Left kidney (tissue), 1 donor: ENCODE measurements at regions not wholly inside any gene's neighbourhood (a gene's known extent, or its start where the extent isn't known, plus 50 kb on each side); places are given as distances from the start of the nearest gene placed in this dataset.

Experiments
- DNase-seq: peaks from one replicate; pipeline ENCODE4 v3.0.0-alpha.2; 2013

DNA sequence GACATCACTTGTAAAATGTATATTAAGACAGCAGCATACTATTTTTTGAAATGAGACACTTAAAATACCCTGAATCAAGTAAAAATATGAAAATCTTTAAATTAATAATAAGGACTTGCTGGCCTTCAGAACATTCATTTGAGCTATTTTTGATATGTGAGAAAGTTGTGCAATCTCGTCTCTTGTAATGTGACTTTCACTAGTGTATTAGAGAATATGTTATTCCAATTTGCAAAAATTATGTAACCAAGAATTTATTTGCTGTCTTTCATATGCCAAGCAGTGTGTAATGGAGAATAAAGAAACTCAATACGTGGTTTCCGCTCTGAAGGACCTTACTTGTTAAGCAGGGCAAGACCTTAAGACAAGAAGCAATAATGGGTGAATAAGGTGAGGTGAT, 375.0 kb upstream of the RUNX1 start:
- no peak for DNase-seq

DNA sequence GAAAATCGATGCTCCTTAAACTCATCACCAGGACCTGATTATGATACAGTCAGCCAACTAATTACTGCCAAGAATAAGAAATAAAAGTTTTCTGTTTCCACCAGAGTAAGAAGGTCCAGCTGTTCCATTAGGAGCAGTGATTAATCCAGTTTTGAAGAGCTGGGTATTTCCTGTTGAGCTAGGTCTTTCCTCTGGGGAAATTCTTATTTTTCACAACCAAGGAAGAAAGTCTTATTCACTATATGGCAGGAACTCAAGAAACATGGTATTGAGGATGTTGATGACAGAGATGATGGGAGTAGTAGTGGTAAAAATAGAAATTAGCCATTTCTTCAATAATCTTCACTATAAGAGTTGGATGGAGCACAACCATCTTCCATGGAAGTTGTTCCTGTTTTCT, 374.6 kb upstream of the RUNX1 start:
- DNase-seq = no peak

DNA sequence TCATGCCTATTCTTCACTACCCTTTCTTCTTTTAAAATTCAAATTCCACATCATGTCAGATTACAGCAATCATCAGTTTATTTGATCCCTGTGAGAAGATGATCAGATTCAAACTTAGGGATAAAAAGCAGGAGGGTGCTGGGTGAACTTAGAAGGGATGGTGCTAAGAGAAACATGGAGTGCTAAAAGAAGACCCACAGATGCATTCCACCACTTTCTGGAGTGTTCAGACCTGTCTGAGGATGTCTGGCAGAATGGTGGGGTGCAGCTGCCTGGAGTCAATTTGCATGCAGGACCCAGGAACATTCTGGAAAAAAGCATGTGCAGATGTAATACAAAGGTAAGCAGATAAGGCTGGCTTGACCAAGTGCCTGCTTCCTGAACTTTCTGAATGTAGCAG, 372.9 kb upstream of the RUNX1 start:
- DNase-seq = no peak

DNA sequence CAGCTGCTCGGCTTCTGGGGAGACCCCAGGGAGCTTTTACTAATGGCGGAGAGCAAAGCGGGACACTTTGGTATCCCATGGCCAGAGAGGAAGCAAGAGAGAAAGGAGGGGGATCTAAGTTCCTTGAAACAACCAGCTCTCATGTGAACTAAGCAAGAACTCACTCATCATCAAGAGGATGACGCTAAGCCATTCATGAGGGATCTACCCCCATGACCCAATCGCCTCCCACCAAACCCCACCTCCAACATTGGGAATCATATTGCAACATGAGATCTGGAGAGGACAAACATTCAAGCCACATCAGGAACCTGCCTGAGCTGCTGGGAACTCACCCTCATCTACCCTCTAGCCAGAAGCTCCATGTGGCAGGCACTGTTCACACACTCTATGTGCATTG, 372.1 kb upstream of the RUNX1 start:
- DNase-seq = no peak

DNA sequence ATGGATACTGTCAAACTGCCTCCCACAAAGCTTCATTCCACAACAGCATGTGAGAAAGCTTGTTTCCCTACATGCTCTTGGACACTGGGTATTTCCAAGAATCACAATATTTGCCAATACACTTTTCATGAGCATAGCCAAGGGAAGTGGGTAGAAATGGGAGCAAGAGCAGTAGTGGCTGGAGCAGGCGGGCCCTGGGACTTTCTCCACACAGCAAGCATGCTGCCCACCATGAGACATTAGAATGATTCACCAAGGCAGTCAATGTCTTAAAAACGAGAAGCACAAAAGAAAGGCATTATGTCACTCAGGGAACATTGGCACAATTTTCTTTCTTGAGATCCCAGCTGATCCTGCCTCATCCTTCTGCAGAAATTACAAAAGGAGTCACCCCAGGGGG, 371.6 kb upstream of the RUNX1 start:
- no peak for DNase-seq

DNA sequence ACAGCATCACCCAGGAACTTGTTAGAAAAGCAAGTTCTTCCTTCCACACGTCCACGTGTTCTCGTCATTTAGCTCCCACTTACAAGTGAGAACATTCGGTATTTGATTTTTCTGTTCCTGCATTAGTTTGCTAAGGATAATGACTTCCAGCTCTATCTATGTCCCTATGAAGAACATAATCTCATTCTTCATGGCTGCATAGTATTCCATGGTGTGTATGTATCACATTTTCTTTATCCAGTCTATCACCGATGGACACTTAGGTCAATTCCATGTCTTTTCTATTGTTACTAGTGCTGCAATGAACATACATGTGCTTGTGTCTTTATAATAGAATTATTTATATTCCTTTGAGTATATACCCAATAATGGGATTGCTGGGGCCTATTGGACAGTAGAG, 368.7 kb upstream of the RUNX1 start:
- DNase-seq = no peak

DNA sequence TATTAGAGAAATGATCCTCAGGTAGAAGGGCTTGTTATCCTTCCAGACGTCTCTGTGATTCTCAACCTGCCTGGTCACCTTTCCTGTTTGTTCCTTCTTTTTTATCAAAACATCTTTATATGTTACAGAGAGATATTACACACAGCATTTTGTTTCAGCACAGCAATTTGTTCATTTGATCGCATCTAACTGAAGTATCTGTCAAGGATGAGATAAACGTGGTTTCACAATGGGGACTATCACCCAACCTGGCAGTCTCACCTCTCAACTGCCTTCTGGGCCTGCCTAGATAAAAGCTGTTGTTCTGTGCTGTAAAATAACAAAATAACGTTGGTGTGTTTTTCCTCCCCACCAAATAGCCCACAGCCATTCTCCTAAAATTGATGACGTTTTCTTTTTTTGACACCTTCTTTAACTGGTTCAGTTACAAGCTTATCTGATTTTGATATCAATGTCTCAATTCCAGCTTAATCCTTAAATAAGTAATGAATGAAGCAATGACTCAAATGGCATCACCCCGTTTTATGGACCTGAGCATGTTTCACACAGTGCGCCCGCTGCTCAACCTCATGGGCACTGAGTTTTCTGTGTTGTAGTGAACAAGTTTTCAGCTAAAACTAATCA, 367.9 kb upstream of the RUNX1 start:
- no peak for DNase-seq

DNA sequence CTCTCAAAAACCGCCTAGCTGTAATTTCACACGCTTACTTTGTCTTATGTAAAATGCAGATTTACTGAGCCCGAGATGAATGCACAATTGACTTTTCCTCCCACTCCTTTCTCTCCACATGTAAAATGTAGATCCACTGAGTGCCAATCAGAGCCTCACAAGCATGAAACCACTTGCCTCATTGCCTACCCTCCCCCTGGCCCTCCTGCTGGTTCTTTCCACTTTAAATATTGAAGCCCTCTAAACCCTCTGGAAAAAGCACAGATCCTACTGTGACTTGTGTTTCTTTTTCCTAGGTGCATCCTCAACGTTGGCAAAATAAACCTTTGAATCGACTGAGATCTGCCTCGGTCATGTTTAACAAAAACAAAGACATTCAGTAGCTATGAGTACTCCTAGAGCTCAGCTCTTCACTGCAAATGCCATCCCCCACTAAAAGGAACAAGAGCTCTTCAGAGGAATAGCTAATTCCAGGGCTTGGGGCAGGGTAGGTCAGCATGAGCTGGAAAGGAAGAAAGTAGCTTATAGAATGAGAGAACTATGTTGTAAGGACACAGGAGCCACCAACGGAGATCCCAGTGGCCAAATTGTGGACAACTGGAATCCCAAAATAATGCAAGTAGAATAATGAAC, 365.5 kb upstream of the RUNX1 start:
- DNase-seq = no peak

DNA sequence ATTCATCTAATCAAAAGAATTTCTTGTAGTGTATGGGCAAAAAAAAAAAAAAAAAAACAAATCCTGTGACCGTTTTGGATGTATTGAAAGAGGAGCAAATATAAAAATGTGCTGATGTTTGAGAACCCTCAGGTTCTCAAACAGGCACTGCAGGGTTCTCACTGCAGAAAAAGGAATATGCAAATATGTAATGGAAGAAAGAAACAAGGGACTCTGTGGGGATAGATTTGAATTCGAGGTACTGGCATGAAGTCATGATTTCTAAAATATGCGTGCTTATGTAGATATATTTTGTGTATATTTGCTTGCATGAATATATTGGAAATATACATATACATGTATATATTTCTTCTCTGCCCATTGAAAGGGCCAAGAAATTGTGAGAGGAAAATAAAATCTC, 365.0 kb upstream of the RUNX1 start:
- DNase-seq = no peak

DNA sequence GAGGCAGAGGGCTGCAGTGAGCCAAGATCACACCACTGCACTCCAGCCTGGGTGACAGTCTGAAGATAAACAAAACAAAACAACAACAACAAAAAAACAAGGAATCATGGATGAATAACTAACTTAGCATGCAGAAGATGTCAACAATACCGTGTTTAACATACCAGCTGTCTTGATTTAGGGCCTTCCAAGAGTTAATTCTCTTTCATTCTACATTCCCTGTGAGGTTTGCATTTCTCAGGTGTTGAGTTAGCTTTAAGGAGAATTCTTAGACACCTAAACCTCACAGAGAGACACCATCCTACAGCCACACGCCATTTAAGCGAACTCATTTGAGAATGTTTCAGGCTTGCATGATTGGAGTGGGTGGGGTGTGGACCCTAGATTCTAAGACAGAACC, 363.1 kb upstream of the RUNX1 start:
- DNase-seq = no peak

DNA sequence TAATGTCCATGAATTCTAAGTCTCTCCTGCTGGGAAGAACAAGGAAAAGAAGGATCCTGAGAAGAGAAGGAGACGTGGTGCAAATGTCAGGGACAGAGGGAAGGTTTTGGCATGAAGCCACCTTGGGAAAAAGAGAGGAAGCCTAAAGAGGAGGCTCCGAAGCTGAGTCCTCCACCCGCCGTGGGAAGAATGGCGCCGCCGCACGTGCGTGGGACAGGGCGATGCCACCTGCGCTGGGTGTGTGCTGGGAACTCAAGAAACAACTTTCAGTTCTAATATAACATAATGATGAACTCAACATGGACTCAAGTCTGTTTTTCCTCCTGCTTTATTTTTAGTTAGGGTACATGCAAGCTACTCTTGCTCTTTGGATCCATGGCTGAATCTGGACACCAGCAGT, 362.3 kb upstream of the RUNX1 start:
- DNase-seq = no peak

DNA sequence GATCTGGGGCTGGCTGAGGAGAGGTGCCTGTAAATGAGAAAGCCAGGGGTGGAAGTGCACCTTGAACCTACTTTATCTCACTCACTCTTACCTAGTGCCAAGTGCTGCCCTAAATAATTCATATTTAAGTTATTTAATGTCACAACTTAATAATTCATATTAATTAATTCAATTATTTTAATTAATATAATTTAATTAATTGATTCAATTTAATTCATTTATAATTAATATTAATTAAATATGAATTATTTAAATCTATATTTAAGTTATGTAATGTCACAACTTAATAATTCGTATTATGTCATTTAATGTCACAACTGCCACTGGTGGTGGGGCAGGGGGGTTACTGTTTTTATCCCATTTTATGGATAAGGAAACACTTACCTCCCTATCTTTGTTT, 361.6 kb upstream of the RUNX1 start:
- DNase-seq = no peak

DNA sequence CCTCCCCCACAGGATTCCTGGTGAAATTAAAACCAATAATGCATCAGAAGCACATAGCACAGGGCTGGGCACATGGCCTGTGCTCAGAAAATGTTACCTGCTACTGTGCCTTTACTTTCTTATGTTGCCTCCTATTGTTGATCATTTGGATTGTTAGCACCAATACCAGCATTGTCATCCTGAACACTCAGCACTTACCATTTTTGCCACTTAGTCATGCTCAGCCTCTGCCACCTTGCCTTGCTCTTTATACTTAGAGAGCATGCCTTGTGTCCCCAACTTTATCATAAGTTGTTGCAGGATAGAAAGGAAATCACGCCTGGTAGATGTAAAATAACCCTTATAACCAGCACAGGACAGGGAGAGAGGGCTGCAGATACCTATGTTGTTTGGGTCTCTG, 361.0 kb upstream of the RUNX1 start:
- no peak for DNase-seq

DNA sequence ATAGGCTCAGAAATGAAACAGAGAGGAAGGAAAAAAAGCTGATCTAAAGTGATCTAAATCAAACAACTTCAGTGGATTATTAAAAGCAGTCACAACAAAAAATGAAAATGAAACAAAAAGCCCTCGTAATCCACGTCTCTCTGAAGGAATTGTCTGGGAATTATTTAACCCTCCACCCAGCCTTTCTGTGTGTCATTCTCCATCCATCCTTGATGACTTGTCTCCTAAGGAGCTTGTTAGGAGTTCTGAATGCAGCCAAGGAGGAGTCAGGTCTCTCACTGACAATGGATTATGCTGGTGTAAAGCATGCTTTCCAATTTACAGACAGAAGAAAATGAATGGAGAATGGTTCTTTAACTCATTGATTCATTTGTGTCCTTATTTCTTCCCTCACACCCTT, 359.3 kb upstream of the RUNX1 start:
- no peak for DNase-seq

DNA sequence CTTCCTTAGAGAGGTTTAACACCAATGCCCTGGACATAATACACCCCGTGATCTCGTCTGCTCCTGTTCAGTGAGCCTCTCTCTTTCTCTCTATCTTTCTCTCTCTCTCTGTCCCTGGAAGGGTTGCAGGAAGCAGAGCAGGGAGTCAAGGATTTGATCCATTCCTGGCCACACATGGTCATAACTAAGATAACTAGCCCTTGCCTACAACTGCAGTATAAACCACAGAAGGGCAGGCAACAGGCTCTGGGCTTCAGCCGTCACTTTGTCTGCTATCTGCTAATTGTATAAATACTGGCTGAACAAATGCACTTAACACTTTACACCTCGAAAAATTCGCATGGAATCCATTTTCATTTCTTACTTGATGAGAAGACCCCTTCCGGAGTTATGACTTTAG, 357.5 kb upstream of the RUNX1 start:
- no peak for DNase-seq

DNA sequence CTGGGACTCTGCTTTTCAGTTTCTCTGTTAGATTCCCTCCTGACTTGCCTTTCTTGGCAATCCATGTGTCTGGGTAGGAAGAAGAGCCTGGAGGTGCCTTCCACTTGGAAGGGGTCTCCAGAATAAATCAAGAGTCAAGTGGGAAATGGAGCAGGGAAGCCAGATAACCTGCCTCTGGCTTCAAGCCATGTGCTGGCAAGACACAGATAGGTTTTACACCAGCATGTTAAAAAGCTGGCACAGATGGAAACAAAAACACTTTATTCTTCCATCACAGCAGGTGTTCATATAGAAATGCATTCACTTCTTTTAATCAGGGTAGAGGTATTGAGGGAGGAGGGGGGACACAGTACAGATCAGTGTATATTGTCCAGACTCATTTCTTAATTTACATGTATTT, 356.9 kb upstream of the RUNX1 start:
- no peak for DNase-seq

DNA sequence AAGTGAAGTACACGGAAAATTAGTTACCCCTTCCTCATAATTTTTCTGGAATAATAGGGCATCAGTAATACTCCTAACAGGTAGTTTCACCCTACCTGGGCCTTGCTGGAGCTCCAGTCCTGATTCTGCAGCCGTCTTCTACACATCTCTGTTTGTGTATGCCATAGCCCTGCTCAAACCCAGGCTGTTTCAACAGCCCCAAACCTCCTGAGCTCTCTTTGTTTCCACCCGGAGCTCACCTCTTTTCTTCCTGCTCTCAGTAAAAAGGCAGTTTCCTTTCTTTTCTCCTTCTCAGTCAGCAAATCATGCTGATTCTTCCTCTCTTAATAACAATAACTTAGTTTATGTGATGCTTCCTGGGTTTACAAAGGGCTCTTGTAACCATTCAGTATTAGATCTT, 355.1 kb upstream of the RUNX1 start:
- DNase-seq = no peak

DNA sequence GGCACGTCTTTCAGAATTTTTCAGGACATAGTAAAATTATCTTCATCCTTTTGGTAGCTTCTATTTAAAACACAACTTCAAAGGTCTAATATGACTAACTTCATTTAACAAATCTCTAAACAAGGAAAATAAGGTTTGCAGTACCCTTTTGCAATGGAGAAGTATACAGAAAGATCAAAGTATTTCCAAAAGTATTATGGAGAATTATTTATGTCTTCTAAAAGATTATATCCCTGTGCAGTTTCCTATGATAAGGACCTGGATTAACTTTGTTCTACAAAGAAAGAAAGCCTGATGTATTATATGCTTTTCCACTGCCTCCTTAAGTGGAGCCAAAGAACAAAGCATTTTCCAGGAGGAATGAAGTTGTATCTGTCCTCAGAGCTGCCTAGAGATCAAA, 353.0 kb upstream of the RUNX1 start:
- no peak for DNase-seq

DNA sequence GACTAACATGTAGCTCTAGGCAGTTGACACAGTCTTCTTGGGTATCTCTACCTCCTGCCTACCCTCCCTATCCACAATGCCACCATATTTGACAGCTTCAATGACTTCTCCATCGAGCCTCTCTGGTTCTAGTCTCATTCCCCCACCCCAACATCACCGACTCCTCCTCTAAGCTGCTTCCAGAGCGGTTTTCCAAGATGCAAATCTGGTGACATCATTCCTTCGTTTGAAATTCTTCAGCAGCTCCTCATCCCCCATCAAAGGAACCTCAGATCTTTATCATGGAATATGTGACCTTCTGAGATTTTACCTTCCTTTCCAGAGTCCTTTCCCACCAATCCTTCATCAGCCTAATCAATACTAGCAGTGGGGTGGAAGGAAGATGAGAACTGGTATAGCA, 352.4 kb upstream of the RUNX1 start:
- DNase-seq = no peak

DNA sequence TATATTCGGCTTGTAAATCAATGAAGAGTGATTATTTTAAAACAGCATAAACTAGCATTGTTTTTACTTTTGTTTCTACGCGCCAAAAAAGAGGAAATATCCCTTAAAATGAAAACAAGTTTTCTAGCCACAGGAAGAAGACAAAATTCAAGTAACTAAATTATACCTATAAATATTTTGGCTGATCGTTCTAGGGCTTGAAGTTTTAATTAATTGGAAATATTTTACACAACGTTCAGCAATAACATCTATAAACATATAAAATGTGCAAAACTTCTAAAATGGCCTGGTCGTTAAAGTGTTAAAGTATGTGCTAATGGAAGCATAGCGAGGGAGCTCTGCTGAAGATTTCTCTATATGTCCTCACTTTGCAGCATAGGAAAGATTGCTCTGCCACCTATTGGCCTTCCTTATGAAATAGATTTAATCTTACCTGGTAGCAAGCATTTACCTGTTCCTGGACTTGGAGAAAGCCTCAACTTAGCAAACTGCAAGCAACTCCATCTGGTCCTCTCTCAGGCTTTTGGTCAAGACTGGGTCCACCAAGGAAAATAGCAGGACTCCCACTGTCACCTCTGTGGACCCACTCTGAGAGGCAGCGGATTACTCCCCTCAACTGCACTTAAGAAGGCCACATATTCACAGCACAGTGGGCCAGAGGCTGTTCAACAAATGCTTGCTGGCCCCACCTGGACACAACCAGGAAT, 351.3 kb upstream of the RUNX1 start:
- peak; percentile 59 for DNase-seq

DNA sequence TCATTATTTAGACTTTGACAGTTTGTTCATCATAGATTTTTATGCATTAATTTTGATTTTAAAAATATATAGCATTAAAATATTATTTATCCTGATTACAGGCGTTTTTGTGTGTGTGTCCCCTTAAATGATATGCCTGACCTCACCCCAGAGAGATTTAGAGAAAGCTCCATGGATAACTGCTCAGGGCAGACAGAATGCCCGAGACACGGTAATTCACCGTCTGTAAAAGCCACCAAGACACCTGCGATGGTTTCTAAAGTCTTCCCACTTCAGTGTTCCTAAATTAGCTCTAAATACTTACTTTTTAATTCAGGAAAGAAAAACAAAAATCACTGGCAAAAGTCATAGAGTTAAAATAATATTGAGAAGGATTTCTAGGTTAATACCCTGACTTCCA, 350.6 kb upstream of the RUNX1 start:
- no peak for DNase-seq

DNA sequence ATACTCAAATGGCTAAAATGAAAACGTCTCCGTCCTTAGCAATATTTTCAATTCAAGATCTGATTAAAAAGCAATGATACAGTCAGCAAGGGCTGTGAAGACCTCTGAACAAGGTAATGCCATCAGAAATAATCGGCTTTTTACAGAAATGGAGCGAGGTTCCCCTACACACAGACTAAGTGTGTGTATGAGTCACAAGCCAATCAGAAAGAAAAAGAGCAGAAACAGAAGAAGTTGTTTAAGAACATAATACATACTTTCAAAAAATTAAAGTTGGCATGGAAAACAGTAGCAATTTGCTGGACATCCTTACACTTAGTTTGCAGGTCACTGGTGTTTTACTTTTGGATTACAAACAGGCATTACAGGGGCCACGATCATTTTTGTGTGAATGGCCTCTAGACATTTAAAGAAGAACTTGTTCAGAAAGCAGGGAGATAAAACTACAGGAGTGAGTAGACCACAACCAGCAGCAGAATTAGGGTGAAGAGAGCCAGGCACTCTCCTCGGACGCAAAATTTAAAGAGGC, 350.0 kb upstream of the RUNX1 start:
- no peak for DNase-seq

DNA sequence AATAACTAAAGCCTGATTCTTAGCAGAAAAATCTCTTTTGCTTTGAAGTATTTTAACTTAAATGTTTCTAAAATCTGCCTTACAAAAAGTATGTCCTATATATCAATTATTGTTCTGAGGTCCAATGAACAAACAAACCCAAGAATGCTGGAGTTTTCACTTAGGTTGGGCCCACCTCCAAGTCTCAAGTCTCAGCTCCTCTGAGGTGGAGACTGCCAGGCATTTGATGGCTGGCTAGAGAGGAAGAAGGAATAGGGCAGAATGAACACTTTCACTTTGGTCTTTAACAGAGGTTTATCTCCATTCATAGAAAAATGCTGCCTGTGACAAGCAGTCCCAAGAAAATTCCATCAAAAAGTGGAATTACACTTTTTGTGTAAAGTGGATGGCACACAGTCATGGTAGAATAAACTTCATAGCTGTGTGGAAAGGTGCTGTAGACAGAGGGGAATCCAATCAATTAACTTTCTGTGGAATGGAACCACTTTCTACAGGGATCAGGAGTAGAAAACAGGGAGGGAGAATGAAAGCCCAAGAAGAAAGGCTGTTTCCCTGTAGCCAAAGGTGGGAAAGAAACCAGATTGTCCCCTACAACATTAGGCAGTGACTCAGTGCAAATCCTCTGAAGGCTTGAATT, 349.4 kb upstream of the RUNX1 start:
- no peak for DNase-seq
